Fibroblast of the aortic adventitia (primary cell): ENCODE measurements at regions not wholly inside any gene's neighbourhood (a gene's known extent, or its start where the extent isn't known, plus 50 kb on each side); places are given as distances from the start of the nearest gene placed in this dataset.

Experiments used
- DNase-seq: peaks from one replicate; pipeline ENCODE4 v3.0.0-alpha.2; 2010; ENCODE audit warnings: low read depth
- H3K4me3 ChIP-seq: 2 replicates; pipeline ENCODE4 v1.5.1; 2011; ENCODE audit warnings: low read depth, mild to moderate bottlenecking, control low read depth, low read length, moderate library complexity
- CTCF ChIP-seq: IDR thresholded peaks from 2 replicates; pipeline ENCODE4 v1.5.1; 2011; ENCODE audit warnings: mild to moderate bottlenecking, low read length, control low read depth, inconsistent platforms; ENCODE audit not compliant: insufficient read depth

- no peak for TF ChIP-seq CTCF
- H3K4me3 ChIP-seq = no peak overlapping the region
- no peak for DNase-seq
These were observed 117.4 kb downstream of the SUCNR1 start for GRCh38 chr3:151990696-151991376.

- no peak overlapping the region for H3K4me3 ChIP-seq
- no peak for TF ChIP-seq CTCF
- DNase-seq = no peak
These were observed 119.0 kb downstream of the SUCNR1 start for GRCh38 chr3:151992326-151993041.

- TF ChIP-seq CTCF = no peak
- no peak for DNase-seq
These were observed 121.6 kb downstream of the SUCNR1 start for GRCh38 chr3:151995091-151995490.

GRCh38 chr3:151998744-151999143 lies 125.3 kb downstream of the SUCNR1 start:
- no peak for TF ChIP-seq CTCF
- no peak overlapping the region for H3K4me3 ChIP-seq
- no peak for DNase-seq

More at GRCh38 chr3:151995091-151995490, 121.6 kb downstream of the SUCNR1 start:
- H3K4me3 ChIP-seq = no peak overlapping the region

GRCh38 chr3:151999936-152000335 lies 126.5 kb downstream of the SUCNR1 start:
- DNase-seq = no peak
- no peak for TF ChIP-seq CTCF
- no peak overlapping the region for H3K4me3 ChIP-seq

GRCh38 chr3:152011812-152012735 lies 138.6 kb downstream of the SUCNR1 start:
- TF ChIP-seq CTCF = no peak
- no peak overlapping the region for H3K4me3 ChIP-seq
- DNase-seq = peak; percentile 23
